Kidney tubule cell (primary cell): ENCODE measurements at regions not wholly inside any gene's neighbourhood (a gene's known extent, or its start where the extent isn't known, plus 50 kb on each side); places are given as distances from the start of the nearest gene placed in this dataset.

Experiments used
- DNase-seq: peaks from one replicate; pipeline ENCODE4 v3.0.0-alpha.2; 2018; ENCODE audit warnings: low spot score

DNA sequence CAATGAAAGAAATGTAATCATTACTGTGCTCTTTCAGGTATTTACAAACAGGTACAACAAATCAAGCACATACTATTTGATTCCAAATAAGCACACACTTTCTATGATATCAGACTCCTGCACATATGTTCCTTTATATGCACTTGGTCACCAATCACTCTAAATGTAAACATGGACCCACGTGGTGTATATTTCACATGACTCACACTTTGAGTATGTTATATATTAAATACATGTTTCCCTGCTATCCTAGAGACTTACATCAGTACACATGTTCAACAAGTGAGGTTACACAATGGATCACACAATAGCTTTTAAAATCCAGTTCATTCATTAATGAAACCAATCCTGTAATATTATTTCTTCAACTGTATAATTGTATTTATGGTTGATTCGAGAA lies 683.5 kb downstream of the NR2F2 start:
- no peak for DNase-seq

DNA sequence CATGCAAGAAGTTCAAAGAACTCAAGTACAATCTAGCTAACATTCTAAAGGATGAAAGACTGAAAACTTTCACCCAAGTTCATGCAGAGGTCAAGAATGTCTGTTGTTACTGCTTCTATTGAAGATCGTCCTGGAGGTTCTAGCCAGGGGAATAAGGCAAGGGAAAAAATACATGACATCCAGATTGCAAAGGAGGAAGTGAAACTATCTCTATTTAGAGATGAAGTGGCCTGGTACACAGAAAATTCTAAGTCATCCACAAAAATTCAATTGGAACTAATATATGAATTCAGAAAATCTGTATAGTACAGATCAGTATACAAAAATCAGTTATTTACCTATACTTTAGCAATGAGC lies 693.0 kb downstream of the NR2F2 start:
- peak; percentile 26 for DNase-seq

DNA sequence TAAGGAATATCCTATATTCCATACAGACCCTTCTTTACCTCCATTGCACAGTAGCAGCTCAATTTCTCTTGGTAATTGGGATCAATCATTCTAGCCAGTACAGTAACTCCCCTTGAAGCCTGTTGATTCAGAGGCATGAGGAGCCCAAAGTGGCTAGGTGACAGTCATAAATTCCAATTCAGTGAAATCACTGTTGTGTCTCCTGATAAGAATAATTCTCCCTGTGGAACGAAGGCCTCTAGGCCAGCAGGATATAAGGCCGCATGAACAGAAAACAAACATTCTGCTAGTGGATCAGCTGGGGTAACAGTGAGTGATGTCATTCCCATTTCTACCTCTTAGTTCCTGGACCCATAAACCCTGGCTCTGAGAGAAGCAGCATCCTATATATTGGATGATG lies 696.3 kb downstream of the NR2F2 start:
- DNase-seq, result peak; percentile 65

DNA sequence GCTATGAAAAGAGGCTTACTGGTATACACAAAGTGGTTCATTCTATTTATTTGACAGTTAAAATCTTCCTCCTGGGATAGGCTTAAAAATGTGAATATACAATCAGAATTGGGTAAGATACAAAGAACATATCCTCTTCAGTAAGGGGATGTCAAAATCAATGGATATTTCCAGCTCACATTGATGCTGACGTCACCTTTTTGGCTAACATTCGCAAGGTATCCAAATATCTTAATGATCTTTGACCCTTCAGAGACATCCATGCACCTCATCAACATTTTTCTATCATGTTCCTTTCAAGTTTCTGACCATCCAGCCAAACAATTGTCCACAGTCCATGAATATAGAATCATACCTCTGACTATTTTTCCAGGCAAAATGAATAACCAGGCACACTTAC lies 697.3 kb downstream of the NR2F2 start:
- no peak for DNase-seq

DNA sequence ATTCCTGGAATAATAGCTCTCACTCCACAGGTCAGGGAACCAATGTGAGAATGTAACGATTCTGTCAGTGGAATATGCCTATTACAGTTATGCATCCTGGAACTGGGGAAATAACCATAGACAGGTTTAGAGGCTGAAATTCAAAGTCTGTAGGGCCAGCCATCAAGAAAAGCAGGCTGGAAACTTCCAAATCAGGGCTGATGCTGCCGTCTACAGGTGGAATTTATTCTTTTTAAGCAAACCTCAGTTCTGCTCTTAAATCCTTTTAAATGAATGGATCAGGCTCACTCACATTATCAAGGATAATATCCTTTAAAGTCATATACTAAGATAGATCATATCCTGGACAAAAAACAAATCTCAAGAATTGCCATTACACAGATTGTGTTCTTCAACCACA lies 699.8 kb downstream of the NR2F2 start:
- DNase-seq, result no peak

DNA sequence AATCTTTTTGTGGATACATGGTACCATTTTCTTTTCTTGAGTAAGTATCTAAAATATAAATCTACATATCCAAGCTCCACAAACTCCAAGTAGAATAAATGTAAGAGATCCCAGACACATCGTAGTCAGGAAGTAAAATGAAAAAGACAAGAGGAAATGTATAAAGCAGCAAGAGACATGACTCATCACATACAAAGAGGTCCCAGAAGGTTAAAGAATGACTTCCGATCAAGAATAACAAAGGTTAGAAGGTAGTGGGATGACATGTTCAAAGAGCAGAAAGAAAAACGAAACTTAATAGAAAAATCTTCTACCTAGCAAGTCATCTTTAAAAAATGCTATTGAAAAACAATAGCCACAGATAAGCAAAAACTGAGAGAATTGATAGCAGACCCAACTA lies 705.8 kb downstream of the NR2F2 start:
- DNase-seq, result peak; percentile 70

DNA sequence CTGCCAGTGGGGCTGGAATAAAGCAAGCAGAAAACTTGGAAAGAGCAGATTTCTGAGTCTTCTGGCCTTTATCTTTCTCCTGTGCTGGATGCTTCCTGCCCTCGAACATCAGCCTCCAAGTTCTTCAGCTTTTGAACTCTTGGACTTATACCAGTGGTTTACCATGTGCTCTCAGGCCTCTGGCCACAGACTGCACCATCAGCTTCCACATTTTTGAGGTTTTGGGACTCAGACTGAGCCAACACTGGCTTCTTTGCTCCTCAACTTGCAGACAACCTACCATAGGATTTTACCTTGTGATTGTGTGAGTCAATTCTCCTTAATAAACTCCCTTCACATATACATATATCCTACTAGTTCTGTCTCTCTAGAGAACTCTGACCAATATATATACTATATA lies 706.6 kb downstream of the NR2F2 start:
- DNase-seq, result peak; percentile 29

DNA sequence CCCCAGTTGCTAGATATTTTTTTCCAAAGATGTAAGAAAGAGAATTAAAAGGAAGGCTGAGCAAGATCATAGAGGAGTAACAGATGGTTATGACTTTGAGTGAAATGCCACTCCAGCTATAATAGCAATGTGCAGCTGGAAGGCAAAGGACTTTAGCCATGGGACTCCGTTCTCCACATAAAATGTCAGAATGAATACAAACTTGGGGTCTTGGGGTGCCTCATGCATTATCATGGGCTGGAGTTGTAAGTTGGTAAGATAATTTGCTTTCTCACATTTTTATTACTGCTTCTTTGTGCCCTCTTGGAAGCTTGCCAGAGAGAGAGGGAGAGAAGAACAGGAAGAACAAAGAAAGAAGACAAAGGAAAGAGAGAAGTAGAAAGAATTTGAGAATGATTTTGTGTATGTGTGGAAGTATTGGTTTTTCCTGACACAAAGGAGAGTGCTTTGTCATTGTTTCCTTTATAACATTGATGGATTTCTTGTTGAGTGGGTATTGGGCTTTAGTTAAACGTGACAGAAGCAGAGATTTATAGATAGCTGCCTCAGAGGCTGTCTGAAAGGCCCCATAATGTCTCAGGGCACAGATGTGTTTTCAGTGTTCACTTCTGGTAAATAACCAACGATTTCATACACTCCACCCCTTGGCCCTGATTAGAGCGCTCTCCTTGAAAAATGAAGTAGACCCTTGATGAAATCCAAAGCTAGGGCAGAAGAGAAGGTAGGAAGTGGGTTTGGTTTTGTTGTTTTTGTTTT lies 715.3 kb downstream of the NR2F2 start:
- DNase-seq, result no peak

DNA sequence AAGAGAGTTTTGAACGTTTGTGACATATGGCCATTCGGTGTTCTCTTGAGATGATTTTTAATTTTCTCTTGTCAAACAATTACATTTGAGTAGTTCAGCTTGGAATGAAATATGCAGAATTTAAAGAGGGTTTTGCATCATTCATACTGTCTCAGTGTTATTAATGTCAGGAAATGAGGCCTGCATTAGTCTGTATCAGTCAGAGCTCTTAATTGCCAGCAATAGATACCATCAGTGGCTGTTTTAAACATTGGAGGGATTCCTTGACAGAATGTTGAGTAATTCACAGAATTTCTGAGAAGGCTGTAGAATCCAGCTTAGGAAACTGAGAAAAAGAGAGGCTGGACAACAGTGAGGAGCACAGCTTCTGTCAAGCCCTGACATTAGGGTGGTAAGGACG lies 722.0 kb downstream of the NR2F2 start:
- DNase-seq, result no peak

DNA sequence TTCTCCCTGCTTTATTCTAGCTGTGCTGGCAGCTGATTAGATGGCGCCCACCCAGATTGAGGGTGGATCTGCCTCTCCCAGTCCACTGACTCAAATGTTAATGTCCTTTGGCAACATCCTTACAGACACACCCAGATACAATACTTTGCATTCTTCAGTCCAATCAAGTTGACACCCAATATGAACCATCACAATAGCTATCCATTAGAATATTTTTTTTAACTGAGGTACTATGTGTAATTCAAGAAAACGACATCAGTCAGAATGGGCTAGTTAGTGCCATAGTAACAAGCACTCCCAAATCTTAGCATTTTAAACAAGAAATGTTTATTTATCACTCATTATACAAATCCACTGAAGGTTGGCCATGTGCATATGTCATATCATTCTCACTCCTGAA lies 723.1 kb downstream of the NR2F2 start:
- DNase-seq, result no peak

DNA sequence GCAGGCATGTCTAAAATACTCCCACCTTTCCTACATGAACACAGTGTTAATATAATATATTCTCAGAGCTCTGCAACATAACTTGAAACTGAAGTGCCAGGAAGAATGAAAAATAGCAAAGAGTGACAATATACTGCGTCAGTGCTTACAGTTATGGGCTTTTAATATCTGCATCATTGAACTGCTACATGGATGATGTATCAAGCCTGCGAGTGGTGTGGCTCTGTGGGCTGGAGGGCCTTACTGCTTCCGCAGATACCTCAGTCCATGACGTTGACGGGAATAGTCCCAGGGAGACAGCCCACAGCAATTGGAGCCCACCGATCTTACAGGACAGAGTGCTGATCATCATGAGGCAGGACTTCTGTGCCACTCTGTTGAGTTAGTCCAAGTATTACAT lies 727.0 kb downstream of the NR2F2 start:
- DNase-seq, result no peak

DNA sequence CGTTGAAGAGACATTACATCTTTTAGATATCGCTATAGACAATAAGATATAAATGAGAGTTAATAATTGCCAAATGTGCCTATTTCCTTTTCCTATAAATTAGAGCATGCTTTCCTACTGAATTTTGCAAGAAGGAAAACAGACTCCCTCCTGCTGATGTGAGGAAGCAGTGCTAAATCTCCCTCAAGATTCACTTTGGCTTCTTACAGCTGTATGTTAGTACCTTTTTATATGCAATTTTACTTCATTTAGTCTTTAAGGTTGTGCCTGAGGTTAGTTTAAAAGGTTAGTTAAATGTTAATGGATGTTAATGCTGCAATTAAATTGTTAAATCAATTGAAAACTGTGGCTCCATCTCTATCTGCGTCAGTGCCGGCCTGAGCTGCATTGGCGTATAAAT lies 728.8 kb downstream of the NR2F2 start:
- no peak for DNase-seq

DNA sequence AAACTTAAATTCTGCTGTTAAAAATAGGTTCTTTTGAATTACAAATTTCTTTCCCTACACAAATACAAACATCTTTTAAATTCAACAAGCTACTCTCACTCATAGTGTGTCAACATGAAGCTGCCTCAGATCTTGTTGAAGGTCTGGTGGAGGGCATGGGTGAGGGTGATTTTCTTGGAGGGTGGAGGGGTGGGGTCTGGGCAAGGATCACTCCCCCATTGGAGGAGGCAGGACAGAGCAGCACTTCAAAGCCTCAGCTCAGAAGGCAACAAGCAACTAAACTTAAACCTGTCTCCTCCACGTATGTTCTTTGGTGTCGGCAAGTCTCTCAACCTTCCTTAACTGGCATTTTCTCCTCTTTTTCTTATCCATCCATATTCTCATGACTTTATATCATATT lies 730.9 kb downstream of the NR2F2 start:
- no peak for DNase-seq

DNA sequence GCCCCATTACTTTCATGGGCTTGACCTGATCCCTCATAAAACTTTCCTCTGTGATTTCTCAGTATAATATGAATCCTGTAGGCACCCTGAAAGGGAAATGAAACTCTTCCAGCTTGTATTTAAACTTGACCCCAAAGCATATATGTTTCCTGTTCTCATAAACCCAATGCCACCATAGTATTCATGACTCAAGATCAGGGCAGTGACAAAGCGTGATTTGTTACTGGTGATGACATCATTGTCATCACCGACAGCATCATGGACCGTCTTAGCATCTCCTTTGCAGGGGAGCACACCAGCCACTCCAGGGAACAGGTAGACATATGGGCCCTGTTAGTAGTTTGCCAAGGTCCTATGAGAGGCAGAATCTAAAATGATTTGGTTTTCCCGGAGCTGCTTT lies 741.2 kb downstream of the NR2F2 start:
- no peak for DNase-seq

DNA sequence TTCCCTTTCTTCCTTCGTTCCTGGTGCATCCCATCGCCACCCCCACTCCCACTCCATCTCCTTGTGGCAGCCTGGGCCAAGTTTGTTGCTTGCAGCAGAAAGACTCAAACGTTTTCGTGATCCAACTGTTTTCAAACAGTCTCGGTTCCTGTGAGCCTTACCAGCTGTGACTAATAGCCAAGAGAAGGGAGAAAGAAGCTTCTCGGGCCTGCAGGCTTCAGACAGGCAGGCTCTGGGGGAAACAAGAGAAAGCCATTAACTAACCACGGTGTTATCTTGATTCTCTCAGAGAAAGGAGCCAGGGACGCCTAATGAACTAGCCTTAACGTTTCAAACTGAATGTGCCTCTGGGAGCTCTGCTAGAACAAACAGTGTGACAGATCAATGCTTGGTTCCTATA lies 742.0 kb downstream of the NR2F2 start:
- no peak for DNase-seq

DNA sequence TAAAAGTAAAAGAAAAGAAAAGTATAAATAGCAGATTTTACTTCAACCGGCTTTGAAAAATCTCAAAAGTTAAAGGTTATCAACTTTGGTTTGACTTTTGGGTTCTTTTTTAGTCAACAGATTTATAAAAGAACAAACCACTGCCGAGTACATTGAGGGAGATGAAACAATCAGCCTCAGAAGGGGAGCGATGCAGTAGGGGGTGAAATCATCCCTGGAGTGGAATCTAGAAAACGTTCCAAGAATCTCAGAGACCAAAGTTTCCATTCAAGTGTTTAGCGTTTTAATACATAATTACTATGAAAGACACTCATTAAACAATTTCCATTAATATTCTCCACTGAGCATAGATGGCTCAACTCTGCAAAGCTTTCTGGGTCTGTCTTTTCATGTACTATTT lies 745.5 kb downstream of the NR2F2 start:
- DNase-seq, result no peak

DNA sequence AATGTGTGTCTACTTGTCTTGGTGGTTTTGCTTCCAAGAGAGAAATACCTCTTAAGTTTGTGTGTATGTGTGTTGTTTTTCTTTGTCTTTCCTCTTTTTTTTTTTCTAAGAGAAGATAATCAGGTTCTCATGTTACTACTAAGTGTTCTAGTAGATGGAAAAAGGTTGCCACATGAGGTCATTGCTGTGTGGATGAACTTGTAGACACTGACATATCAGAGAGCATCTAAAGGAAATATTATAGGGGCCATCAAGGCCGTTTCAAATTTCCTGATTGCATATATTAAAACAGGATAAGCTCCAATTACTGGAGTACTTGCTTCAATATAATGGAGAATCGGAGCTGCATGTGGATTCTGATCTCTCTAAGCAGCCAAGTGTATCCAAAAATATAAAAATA lies 747.5 kb downstream of the NR2F2 start:
- DNase-seq, result no peak

DNA sequence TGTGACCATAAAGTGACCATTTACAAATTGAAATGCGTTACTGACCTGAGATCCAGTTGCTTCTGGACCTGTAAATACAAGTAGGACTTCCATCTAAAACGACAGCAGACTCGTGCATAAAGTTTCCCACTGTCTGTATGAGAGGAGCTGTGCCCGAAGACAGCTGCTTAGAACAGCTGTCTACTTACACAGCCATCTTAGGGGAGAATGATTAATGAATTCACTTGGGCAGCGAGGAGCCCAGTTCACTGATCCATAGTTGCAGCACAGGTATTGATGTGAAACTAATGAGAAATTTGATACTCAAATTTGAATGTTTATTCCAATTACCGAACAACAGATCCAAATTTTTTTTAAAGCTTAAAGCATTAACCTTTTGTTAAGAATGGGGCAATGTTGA lies 748.1 kb downstream of the NR2F2 start:
- DNase-seq, result no peak

DNA sequence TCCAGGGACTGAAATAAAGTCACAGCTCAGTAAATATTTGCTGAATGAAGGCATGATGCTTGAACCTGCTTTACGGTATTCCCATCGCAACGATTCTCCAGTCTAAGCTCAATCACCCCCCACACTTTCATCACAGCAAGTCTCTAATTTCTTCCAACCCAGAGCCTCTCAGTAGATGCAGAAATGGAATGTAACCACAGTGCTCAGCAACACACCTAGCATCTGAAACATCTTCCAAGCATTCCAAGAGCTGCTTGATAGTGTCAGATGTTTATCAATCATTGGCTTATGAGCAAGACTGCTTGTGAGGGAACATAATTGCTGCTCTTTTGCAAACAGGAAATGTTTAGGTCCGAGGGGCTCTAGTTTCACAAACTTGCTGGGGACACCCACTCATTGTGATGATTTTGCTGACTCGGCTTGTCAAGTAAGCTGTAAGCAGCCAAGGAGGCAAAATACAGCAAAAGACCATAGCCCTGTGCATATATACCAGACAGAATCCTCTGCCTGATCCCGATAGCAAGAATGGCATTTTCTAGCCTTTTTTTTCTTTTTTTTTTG lies 751.2 kb downstream of the NR2F2 start:
- peak; percentile 75 for DNase-seq

DNA sequence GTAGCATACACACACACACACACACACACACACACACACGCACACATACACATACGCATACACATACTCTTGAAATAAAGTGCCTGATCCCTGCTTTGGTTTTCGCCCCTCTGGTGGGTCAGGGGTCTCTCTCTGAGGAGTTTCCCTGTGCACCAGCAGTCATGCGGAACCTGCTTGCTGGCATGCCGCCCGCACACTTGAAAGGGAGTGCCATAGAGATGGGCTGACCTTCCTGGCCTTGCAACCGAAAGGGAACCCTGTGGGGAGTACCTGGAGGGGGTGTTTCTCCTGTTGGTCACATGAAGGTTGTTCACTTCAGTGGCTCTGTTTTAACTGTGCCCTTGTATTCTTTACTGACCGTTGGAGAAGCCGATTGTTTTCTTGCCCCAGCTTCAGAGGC lies 752.3 kb downstream of the NR2F2 start:
- peak; percentile 24 for DNase-seq

DNA sequence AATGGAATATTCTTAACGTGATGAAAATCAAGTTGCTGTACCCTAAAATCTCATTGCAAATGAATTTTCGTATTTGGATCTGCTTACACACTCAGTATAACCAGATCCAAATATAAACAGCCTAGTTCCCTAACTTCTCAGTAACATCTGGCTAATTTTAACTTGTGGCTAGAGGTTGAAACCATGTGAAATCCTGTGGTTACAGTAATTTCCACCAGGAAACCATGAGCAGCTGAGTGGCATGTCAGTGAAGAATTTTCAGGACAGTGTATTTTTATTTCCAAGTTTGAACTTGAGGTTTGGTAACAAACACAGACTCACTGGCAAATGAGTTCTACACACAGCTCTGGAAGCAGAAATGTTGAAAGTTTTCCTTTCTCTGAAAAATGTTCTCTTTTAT lies 754.1 kb downstream of the NR2F2 start:
- peak; percentile 44 for DNase-seq

DNA sequence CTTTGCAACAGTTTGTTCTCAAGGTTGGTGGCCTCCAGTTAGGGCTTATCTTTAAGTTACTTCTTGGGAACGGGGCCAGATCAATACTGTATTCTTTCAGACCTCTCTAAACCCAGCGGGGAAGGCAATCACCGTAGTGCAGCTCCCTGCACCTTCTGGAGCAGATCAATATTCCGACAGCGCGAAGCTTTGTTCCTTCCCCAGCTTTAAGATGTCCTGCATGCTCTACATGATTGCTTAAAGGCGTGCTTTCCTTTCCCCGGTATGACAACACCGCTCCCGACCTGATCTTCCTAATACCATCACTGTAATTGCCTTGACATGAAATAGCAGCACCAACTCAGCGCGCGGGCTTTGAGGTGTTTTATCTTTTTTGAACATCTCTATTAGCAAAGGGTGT lies 755.2 kb downstream of the NR2F2 start:
- no peak for DNase-seq

DNA sequence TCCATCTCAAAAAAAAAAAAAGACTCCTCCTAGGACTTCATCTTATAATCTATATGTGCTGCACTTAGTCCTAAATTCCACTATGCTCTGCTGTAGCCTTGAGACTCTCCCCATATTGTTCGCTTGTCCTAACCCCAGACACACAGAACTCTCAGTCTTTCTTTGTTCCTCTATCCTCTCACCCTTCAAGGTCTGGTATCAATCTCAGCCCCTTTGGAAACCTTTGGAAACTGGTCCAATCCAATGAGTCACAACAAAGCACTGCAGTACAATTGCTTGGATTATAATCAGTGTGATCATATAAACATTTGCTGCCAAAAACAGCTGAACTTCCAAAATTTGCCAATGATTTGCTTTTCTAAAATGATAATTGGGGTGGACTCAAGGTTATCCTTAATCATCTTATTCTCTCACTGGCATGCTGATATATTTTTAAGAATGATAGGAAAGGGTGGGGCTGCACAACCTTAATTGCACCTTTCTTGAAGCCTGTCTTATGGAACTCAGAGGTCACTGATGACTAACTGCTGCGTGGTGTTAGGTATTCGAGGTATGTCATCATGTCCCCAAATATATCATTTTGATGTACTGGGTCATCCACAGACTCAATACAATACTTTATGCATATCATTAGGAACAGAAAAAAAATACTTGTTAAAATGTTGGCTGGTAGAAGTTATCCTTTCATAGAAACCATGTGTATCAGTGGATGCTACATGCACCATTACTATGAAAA lies 756.7 kb downstream of the NR2F2 start:
- peak; percentile 25 for DNase-seq

DNA sequence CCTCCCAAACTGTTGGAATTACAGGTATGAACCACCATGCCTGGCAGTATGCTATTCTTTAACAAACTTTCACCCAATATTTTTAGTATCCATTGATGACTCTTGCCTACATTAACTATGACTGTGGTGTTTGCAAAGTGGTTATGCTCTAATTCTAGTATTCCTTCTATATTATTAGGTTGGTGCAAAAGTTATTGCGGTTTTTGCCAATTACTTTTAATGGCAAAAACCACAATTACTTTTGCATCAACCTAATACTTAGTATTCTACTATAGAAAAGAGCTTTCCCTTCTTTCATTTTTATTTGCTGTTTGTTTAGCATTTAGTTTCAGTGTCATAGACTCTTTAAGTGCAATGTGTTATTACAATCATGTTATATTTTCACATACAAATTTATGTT lies 760.6 kb downstream of the NR2F2 start:
- no peak for DNase-seq
